Astrocyte of the cerebellum (primary cell): ENCODE measurements at regions not wholly inside any gene's neighbourhood (a gene's known extent, or its start where the extent isn't known, plus 50 kb on each side); places are given as distances from the start of the nearest gene placed in this dataset.

Source experiments
- DNase-seq: peaks from one replicate; pipeline ENCODE4 v3.0.0-alpha.2; 2011; ENCODE audit warnings: low read depth
- H3K4me3 ChIP-seq: 2 replicates; pipeline ENCODE4 v1.5.1; 2011; ENCODE audit warnings: mild to moderate bottlenecking, low read depth, low read length, moderate library complexity
- in situ Hi-C: cut with HindIII; loops from 2 replicates; pipeline ENCODE4 v1.10.0; 2017; ENCODE audit warnings: low sequenced_read_pairs
- TF ChIP-seq, protein P1 (sequence below): IDR thresholded peaks from 2 replicates; pipeline ENCODE4 v1.5.1; 2012; ENCODE audit warnings: low read length, low read depth, moderate library complexity, mild to moderate bottlenecking; ENCODE audit errors: missing control alignments

DNA sequence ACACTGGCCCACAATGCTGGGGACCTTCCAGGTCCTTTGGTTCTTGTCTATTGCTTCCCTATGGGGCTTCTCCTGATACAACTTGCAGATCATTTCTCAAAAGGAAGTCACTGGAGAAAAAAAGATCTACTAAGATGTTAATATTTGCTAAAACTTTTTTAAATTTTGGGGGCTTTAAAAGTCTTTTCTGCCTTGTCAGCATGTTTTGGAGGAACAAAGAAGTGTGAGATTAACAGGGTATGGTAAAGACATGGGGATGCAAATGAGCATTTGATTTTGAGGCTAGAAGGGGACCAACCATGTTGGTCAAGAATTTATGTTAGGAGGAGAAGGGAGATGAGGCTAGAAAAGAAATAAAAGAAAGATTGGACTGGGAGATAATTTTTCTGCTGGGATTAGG is 515.4 kb downstream of the HTR7 start:
- in situ Hi-C loops: no loop called here
- DNase-seq: no peak
- no peak overlapping the region for H3K4me3 ChIP-seq
- TF ChIP-seq, protein P1, sequence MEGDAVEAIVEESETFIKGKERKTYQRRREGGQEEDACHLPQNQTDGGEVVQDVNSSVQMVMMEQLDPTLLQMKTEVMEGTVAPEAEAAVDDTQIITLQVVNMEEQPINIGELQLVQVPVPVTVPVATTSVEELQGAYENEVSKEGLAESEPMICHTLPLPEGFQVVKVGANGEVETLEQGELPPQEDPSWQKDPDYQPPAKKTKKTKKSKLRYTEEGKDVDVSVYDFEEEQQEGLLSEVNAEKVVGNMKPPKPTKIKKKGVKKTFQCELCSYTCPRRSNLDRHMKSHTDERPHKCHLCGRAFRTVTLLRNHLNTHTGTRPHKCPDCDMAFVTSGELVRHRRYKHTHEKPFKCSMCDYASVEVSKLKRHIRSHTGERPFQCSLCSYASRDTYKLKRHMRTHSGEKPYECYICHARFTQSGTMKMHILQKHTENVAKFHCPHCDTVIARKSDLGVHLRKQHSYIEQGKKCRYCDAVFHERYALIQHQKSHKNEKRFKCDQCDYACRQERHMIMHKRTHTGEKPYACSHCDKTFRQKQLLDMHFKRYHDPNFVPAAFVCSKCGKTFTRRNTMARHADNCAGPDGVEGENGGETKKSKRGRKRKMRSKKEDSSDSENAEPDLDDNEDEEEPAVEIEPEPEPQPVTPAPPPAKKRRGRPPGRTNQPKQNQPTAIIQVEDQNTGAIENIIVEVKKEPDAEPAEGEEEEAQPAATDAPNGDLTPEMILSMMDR: no peak

GRCh38 chr10:90344226-90344625 is 513.6 kb downstream of the HTR7 start:
- TF ChIP-seq, protein P1: no peak
- DNase-seq: no peak
- no peak overlapping the region for H3K4me3 ChIP-seq
- in situ Hi-C loops: no loop called here

DNA sequence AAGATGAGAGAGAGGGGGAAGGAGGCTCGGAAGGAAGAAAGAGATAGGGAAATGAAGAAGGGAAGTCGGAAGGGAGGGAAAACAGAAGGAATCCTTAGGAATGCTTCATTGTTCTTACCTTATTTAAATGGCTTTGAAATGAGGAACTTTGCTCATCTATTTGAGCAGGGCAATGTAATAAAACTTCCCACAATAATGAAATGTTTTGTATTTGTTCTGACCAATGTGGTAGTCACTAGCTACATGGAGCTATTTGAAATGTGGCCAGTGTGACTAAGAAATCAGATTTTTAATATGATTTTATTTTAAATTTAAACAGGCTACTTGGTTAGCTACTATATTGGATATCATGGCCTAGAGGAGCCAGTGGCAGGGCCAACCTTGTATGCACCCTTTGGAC is 510.6 kb downstream of the HTR7 start:
- DNase-seq: no peak
- in situ Hi-C loops: no loop called here
- TF ChIP-seq, protein P1: no peak
- no peak overlapping the region for H3K4me3 ChIP-seq

DNA sequence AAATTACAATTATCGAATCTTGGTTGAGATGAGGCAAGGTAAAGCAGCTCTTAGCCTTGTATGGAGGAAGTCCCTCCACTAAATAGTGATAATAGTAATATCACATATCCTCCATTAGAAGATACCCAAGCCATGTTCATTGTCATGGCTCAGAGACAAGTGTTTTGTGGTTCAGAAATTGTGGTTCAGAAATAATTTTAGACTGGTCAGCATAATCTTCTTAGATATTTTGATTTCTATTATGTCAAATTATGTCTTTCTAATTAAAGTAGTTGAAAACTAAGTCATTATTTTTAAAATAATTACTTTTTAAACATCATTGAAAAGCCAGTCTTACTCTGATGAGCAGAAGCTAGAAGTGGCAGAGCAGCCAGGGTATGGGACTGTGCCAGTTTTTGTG is 507.7 kb downstream of the HTR7 start:
- DNase-seq: no peak
- TF ChIP-seq, protein P1: no peak
- H3K4me3 ChIP-seq: no peak overlapping the region
- in situ Hi-C loops: no loop called here

DNA sequence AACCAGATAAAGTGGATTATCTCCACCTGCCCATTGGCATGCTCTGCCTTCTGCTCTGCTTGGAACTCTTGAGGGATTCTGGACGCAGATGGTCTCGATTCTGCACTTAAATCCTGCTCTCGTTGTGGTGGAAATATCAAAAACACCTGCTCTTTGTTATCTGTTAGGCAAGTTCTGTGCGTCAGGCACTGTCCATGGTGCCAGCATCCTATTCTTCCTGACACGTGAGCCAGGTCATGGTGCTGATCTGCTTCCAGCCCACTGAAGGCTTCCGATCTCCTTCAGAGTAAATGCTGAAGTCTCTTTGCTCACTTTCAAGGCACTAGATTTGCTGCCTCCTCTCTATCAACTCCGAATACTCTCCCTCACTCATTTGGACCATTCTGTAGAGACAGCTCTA is 505.6 kb downstream of the HTR7 start:
- DNase-seq: no peak
- TF ChIP-seq, protein P1: no peak
- in situ Hi-C loops: no loop called here
- no peak overlapping the region for H3K4me3 ChIP-seq

DNA sequence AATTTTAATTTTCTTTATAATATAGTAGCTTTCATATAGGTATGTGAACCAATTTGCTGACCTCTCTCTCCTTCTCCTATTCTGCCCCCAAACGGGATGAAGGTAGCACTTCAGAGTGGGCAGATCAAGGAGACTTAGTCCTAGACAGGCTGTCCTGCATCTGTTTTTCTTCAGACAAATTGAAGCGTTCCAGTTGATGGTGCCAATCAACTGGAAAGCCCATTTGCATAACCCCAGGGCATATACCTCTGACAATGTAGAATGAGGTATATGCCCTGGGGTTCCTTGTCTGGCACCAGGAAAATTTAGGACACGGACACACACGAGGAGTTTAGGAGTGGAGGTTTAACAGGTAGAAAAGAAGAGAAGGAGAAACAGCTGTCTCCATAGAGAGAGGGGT is 502.9 kb downstream of the HTR7 start:
- in situ Hi-C loops: no loop called here
- TF ChIP-seq, protein P1: no peak
- DNase-seq: no peak

More for the DNA sequence above, 502.9 kb downstream of the HTR7 start:
- H3K4me3 ChIP-seq: no peak overlapping the region
